ENCODE measurements at regions not wholly inside any gene's neighbourhood (a gene's known extent, or its start where the extent isn't known, plus 50 kb on each side); places are given as distances from the start of the nearest gene placed in this dataset.

DNA sequence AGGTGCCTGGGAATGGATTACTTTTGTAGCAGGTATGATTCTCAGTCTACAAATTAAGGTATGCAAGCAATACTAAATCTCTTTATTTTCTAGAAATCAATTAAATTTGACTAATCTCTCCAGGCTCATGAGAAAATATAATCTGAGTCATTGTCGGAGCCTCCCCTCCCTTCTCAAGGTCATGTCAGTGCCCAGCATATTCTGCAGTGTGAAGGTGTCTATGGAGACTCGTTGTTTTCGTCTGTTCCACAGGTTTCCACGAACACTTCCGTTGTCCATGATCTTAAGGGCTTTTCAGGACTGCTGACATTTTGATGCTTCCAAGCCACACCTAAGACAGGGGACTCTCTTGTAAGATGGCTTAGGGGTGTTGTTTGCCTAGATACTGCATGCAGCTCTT, 56.6 kb upstream of the SCOC start:
- DNase-seq (ENCODE audit: low read depth): no peak

- no peak for DNase-seq (ENCODE audit: low read depth)
These were observed 57.5 kb upstream of the SCOC start for GRCh38 chr4:140315970-140316369.

GRCh38 chr4:140315438-140315837, 58.0 kb upstream of the SCOC start:
- no peak for DNase-seq (ENCODE audit: low read depth)

- no peak for DNase-seq (ENCODE audit: low read depth)
These were observed 58.4 kb upstream of the SCOC start for GRCh38 chr4:140315019-140315418.

- no peak for DNase-seq (ENCODE audit: low read depth)
These were observed 61.3 kb upstream of the SCOC start for GRCh38 chr4:140312100-140312499.

- DNase-seq (ENCODE audit: low read depth): no peak
These were observed 62.1 kb upstream of the SCOC start for GRCh38 chr4:140311257-140311835.

GRCh38 chr4:140309124-140309870, 64.1 kb upstream of the SCOC start:
- DNase-seq (ENCODE audit: low read depth): no peak

- no peak for DNase-seq (ENCODE audit: low read depth)
These were observed 64.9 kb upstream of the SCOC start for GRCh38 chr4:140308366-140309123.

GRCh38 chr4:140305053-140305452, 68.4 kb upstream of the SCOC start:
- DNase-seq (ENCODE audit: low read depth): no peak

- DNase-seq (ENCODE audit: low read depth): no peak
These were observed 69.1 kb upstream of the SCOC start for GRCh38 chr4:140304346-140304745.

DNA sequence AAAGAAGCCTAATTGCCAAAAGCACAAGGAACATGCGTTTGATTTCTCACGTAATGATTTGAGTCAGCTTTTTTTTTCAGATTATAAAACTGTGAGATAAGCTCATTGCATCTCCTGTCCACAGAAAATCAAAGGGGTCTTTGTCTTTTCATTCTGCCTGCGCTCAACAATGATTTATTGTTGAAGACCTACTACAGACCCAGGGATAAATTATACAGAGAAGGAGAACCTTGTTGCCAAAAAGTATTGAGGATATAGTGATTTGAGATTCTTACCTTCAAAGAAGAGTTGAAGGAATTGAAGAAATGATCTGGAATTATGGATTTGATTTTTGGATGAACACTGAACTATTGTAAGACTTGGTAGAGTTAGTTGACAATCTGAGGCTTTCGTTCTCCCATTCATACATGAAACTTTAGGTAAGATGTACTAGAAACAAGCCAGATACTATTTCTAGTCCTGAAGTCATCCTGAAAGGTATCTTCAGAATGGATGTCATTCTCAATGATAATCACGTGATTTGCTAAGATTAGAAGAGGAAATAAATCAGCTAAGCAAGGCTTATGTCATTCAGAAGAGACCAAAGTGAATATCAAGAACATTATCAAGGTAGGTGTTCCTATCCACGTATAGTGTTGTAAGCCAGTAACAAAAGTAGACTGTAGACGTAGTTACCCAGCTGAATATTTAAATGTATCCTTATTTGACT, 71.1 kb upstream of the SCOC start:
- DNase-seq (ENCODE audit: low read depth): no peak

GRCh38 chr4:140300271-140300970, 73.0 kb upstream of the SCOC start:
- DNase-seq (ENCODE audit: low read depth): no peak

- DNase-seq (ENCODE audit: low read depth): no peak
These were observed 75.4 kb upstream of the SCOC start for GRCh38 chr4:140298001-140298400.

- DNase-seq (ENCODE audit: low read depth): no peak
These were observed 76.2 kb upstream of the SCOC start for GRCh38 chr4:140297221-140297570.

- no peak for DNase-seq (ENCODE audit: low read depth)
These were observed 76.9 kb upstream of the SCOC start for GRCh38 chr4:140296335-140297220.

GRCh38 chr4:140293979-140294378, 79.5 kb upstream of the SCOC start:
- DNase-seq (ENCODE audit: low read depth): no peak

GRCh38 chr4:140291259-140291658, 82.2 kb upstream of the SCOC start:
- no peak for DNase-seq (ENCODE audit: low read depth)

GRCh38 chr4:140289486-140289885, 84.0 kb upstream of the SCOC start:
- DNase-seq (ENCODE audit: low read depth): no peak

GRCh38 chr4:140286456-140286855, 87.0 kb upstream of the SCOC start:
- DNase-seq (ENCODE audit: low read depth): no peak

- DNase-seq (ENCODE audit: low read depth): no peak
These were observed 89.0 kb upstream of the SCOC start for GRCh38 chr4:140284456-140284855.

Measured in stimulated activated CD8-positive, alpha-beta memory T cell treated with anti-CD3 and anti-CD28 coated beads, Interleukin-12 subunit alpha, Interleukin-12 subunit beta, amount 100 ng/mL, for 4 hours (primary cell).